ENCODE measurements at regions not wholly inside any gene's neighbourhood (a gene's known extent, or its start where the extent isn't known, plus 50 kb on each side); places are given as distances from the start of the nearest gene placed in this dataset.

DNA sequence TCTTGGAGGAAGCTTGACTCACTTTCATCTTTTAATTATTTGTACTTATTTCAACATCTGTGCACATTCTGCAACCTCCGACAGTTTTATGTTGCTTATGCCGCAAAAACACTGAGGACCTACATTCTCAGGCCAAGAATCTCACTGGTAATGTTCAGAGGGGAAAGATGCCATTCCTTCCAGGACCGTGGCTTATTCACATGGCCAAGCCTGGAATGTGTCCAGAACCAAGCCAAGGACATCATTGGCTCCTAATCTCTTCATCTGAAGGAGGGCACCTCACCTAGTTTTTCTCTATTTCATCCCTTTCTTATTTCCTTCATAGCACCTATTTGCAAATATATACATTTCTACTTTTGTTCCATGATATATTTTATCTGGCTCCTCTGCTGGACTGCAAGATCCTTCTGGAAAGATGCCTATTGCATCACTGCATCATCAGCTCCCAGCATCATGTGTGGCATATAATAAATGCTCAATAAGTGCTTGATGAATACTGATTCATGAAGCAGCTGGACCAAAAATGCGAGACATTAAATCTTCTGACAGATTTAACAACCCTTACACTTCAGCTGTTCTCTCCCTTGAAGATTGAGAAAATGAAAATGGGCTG is 377.1 kb downstream of the TNS1 start:
- DNase-seq (ENCODE audit: low read depth in 2 of 2) = no peak

DNA sequence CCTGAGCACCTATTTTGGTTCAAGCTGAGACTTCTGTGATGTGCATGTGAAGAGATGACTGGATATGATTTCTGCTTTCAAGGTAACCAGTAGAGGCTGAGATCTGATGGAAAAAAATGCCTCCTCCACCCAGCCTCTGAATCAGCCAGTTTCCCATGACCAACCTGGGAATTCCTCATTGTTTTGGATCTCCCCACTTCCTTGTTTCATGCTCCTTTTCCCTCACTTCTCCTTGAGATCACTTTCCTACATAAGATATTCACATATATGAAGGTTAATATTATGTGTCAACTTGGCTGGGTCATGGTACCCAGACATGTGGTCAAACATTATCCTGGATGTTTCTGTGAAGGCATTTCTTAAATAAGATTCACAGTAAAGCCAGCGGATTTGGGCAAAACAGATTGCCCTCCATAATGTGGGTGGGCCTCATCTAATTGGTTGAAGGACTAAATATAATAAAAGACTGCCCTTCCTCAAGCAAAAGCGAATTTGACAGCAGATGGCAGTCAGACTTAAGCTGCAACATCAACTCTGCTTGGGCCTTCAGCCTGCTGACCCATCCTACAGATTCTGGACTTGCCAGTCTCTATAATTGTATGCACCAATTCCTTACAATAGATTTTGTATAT is 379.4 kb downstream of the TNS1 start:
- no peak for DNase-seq (ENCODE audit: low read depth in 2 of 2)

DNA sequence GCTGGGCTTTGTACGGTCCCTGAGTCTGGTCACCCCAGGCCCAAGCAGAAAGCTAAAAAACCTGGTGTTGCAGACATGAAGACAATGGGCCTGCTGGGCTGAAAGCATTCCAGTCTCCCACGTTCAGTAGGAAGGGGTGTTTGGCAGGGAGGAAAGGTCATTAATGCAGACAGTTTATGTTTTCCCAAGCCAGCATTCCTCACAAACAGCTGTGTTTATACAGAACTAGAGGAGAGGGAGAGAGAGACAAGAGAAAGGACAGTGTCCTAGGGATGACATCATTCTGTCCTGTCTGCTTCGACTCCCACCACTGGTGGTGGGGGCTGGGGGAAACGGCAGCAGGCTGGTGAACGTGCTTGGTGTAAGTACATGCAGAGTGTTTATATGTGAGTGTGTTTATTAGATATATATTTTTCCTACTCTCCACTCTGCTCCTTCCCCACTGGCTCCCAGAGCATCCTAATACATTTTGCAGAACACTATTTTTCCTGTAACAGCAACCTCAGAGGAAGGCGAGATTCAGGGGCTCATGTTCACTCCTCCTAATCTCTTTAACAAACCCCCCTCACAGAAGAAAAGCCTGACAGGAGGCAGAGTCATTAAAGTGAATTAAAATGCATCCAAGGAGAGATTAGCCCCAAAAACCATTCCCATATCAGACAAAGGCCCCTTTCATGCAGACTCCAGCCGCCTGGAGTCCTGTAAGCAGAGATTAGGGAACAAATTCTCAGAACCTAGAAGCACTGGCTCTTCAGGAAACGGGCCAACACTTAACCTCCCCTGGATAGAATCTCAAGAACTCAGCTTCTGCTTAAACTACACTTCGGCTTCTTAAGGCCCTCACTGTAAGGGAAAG is 380.4 kb downstream of the TNS1 start:
- DNase-seq (ENCODE audit: low read depth in 2 of 2) = no peak

GRCh38 chr2:217621391-217621801 is 381.4 kb downstream of the TNS1 start:
- DNase-seq (ENCODE audit: low read depth in 2 of 2) = no peak

- no peak for DNase-seq (ENCODE audit: low read depth in 2 of 2)
Observed at GRCh38 chr2:217618744-217619143, 384.1 kb downstream of the TNS1 start.

GRCh38 chr2:217617616-217618022 is 385.2 kb downstream of the TNS1 start:
- DNase-seq (ENCODE audit: low read depth in 2 of 2) = no peak

DNA sequence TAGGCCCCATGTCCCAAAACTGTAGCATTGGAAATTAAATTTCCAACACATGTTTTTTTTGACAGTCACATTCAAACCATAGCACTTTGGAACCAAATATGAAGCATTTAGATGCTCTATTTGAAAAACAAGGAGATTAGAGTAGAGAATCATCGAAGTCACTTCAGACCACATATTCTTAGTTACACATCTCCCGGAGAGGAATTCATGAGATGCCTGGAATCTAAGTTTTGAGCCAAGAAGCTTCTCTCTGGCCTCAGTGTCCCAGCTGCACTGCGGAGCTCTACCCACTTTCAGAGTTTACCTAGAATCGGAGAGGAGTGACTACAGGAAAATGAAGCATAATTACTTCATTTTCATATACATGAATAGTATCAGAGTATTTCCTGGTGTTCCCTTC is 385.9 kb downstream of the TNS1 start:
- DNase-seq (ENCODE audit: low read depth in 2 of 2) = no peak

DNA sequence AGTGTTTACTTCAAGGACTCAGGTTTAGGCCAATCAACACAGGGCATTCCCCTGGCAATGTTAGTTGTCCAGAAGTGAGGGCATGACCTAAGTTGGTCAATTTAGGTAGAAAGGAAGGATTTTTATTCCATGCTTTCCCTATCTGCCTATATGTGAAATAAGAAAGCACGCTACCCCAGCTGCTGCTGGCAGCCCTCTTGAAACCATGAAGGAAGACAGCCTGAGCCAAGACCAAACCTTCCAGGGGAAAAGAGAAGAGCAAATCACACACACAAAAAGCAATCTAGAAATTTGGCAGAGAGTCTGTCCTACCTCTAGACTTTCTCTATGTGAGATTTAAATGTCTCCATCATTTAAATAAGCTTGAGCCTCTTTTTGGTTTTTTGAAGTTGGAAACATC is 387.6 kb downstream of the TNS1 start:
- no peak for DNase-seq (ENCODE audit: low read depth in 2 of 2)

DNA sequence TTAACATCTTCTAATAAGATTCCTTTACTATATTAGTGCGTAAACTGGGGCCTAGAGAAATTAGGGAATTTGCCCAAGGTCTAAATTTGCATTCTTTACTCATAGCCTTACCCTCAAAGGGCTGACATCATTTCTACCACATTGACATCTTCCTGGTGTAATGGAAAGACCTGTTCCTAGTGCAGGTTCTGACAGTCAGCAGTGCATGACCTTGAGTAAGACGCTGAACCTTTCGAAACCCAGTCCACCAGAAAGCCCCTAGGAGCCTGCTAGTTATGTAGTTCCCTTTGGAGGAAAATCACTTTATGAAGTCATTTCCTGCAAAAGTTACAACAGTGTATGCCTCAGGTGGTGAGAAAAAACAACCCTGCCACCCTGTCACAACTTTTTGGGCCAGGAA is 388.3 kb downstream of the TNS1 start:
- no peak for DNase-seq (ENCODE audit: low read depth in 2 of 2)

- DNase-seq (ENCODE audit: low read depth in 2 of 2) = no peak
Observed at GRCh38 chr2:217614096-217614495, 388.7 kb downstream of the TNS1 start.

GRCh38 chr2:217612920-217613319 is 389.9 kb downstream of the TNS1 start:
- no peak for DNase-seq (ENCODE audit: low read depth in 2 of 2)

DNA sequence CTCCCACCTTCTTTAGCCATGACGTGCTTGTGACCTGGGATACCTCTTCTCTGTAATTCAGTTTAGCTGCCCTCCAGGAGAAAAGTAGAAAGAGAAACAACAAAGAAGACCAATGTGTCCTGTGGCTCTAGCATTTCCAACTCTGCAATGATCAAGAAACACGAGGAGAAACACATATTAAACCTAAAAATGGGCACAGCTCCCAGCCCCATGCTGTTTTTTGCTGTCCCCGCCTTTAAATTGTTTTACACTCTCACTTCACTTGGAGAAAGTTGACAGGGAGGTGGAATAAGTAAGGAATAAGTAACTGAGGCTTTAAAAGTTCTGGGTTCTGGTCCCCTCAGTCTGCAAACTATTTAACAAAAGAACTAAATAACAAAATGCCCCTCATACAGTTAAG is 390.6 kb downstream of the TNS1 start:
- no peak for DNase-seq (ENCODE audit: low read depth in 2 of 2)

DNA sequence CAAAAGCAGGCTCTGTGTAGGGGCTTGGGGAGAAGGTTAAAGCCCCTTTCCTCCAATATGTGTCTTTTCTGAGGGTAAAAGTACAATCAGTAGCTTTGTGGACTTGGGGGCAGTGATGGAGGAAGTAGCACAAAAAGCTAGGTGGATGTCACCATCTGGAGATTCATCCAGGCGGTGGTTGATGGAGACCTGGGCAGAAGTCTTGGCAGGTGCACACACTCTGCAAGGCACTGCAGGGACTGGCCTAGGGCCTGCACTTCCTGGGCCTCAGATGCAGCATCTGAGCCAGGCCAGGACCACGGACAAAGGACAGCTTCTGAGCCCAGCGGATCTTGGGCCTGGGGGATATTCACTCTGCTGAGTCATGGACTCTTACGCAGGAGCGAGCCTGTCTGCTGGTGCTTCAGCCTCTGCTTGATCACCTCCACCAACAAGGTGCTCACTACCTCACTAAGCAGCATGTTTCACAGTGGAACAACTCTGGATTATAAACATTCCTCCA is 391.1 kb downstream of the TNS1 start:
- no peak for DNase-seq (ENCODE audit: low read depth in 2 of 2)

- no peak for DNase-seq (ENCODE audit: low read depth in 2 of 2)
Observed at GRCh38 chr2:217611056-217611455, 391.7 kb downstream of the TNS1 start.

- DNase-seq (ENCODE audit: low read depth in 2 of 2) = peak; percentile 34 to 48
Observed at GRCh38 chr2:217610401-217610814, 392.4 kb downstream of the TNS1 start.

GRCh38 chr2:217609952-217610351 is 392.8 kb downstream of the TNS1 start:
- no peak for DNase-seq (ENCODE audit: low read depth in 2 of 2)

DNA sequence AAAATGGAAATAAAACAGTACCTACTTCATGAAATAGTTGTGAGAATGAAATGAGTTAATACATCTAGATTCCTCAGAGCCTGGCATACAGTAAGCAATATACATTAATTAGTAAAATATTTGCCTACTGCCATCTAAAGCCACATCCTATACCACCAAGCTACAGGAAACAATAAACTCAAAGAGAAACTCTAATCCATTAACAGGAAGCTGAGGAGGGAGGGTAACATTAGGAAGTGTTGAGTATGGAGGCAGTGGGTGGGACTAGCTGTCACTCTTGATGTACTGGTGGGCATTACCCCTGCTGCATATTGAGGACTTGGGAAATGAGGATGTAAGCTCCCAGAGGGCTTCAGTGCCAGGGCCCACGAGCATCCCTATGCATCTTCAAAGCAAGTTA is 396.5 kb downstream of the TNS1 start:
- DNase-seq (ENCODE audit: low read depth in 2 of 2) = no peak

- no peak for DNase-seq (ENCODE audit: low read depth in 2 of 2)
Observed at GRCh38 chr2:217604527-217605194, 398.1 kb downstream of the TNS1 start.

DNA sequence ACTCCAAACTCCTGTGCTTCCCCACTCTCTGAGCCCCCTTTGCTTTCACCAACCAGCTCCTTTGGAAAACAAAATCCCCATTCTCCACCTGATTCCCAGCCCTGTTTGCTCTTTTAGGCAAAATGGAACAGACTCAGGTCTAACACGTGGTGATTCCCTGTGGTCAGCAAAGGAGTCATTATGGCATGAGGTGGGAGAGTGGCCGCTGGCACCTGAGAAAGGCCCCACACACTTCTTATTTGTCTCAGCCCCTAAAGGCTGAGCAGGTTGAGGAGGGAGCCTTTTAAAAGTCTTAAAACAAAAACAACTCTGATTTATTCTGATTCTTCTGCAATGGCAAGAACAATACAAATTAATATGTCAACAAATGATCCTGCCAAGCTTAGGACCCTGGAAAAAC is 401.2 kb downstream of the TNS1 start:
- DNase-seq (ENCODE audit: low read depth in 2 of 2) = no peak

DNA sequence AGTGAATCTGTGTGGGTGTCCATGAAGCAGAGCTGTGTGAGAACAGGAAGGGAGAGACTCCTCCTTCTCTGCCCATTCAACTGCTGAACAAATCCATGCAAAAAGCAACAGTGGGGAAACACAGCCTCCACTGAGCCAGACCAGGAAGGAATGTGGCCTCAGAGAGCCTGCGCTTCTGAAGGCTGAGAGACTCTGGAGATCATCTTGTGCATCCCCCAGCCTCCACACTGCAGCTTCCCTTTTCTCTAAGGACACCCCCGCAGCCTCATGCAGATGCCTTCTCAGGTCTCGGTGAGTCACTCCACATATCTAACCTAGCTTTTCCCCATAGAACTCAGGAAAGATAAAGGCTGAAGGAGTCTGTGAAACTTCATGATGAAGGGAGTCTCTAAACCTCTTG is 402.9 kb downstream of the TNS1 start:
- no peak for DNase-seq (ENCODE audit: low read depth in 2 of 2)

GRCh38 chr2:217597681-217598080 is 405.1 kb downstream of the TNS1 start:
- DNase-seq (ENCODE audit: low read depth in 2 of 2) = no peak

- DNase-seq (ENCODE audit: low read depth in 2 of 2) = no peak
Observed at GRCh38 chr2:217597145-217597544, 405.6 kb downstream of the TNS1 start.
